Erythroblast (primary cell): ENCODE measurements at regions not wholly inside any gene's neighbourhood (a gene's known extent, or its start where the extent isn't known, plus 50 kb on each side); places are given as distances from the start of the nearest gene placed in this dataset.

ENCODE experiments used
- GATA1 ChIP-seq: IDR thresholded peaks from 2 replicates; pipeline ENCODE4 v1.6.1; 2011; ENCODE audit warnings: low read depth, mild to moderate bottlenecking, control low read depth, low read length, moderate library complexity
- POLR2A ChIP-seq: IDR thresholded peaks from 2 replicates; pipeline ENCODE4 v1.6.1; 2011; ENCODE audit warnings: mild to moderate bottlenecking, low read length

- TF ChIP-seq POLR2A = no peak
- TF ChIP-seq GATA1 = no peak
Measured at GRCh38 chr9:73565026-73565425, 413.4 kb downstream of the ANXA1 start.
